ENCODE measurements at regions not wholly inside any gene's neighbourhood (a gene's known extent, or its start where the extent isn't known, plus 50 kb on each side); places are given as distances from the start of the nearest gene placed in this dataset.

DNA sequence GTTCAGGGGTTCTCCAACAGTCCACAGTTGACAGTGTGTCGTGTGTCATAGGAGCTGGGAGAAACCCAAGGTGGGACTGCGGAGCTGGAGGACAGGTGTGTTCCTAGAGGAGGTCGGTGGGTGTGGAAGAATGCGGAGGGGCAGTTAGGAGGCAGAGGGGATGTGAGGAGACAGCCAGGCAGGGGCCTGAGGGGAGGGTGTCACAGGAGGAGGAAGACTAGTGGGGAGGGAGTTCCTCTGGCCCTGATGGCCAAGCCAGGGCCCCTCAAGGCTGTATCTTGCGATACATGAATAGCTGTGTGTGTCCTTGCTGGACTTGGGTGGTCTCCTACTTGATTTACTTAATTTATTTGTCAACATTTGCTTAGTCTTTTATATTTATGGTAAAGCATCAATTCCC lies 519.6 kb upstream of the HS6ST1 start:
- no peaks in the 10 kb centered on the region for H3K79me2 ChIP-seq (ENCODE audit: control insufficient read depth, insufficient read depth, low read length)
- TF ChIP-seq, protein P1, sequence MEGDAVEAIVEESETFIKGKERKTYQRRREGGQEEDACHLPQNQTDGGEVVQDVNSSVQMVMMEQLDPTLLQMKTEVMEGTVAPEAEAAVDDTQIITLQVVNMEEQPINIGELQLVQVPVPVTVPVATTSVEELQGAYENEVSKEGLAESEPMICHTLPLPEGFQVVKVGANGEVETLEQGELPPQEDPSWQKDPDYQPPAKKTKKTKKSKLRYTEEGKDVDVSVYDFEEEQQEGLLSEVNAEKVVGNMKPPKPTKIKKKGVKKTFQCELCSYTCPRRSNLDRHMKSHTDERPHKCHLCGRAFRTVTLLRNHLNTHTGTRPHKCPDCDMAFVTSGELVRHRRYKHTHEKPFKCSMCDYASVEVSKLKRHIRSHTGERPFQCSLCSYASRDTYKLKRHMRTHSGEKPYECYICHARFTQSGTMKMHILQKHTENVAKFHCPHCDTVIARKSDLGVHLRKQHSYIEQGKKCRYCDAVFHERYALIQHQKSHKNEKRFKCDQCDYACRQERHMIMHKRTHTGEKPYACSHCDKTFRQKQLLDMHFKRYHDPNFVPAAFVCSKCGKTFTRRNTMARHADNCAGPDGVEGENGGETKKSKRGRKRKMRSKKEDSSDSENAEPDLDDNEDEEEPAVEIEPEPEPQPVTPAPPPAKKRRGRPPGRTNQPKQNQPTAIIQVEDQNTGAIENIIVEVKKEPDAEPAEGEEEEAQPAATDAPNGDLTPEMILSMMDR (IDR thresholded peaks at IDR 0.05 in 2 of 3, conservative IDR thresholded peaks at IDR 0.05 in 1 of 3; ENCODE audit: insufficient read depth in 2 of 3, low read depth in 1 of 3, low read length in 3 of 3), result no peak
- TF ChIP-seq POLR2G (IDR thresholded peaks at IDR 0.05; ENCODE audit: low read depth, low read length), result no peak
- no peak for TF ChIP-seq ZNF764 (CRISPR knock-in tag; IDR thresholded peaks at IDR 0.05; ENCODE audit: low read depth)
- TF ChIP-seq, protein P2, sequence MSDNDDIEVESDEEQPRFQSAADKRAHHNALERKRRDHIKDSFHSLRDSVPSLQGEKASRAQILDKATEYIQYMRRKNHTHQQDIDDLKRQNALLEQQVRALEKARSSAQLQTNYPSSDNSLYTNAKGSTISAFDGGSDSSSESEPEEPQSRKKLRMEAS (CRISPR knock-in tag; IDR thresholded peaks at IDR 0.05), result no peak
- no peak for TF ChIP-seq RBM22 (IDR thresholded peaks at IDR 0.05; ENCODE audit: low read depth, low read length, poor library complexity, severe bottlenecking)
- no peak for TF ChIP-seq ZNF134 (CRISPR knock-in tag; conservative IDR thresholded peaks at IDR 0.05)
- TF ChIP-seq, protein P3, sequence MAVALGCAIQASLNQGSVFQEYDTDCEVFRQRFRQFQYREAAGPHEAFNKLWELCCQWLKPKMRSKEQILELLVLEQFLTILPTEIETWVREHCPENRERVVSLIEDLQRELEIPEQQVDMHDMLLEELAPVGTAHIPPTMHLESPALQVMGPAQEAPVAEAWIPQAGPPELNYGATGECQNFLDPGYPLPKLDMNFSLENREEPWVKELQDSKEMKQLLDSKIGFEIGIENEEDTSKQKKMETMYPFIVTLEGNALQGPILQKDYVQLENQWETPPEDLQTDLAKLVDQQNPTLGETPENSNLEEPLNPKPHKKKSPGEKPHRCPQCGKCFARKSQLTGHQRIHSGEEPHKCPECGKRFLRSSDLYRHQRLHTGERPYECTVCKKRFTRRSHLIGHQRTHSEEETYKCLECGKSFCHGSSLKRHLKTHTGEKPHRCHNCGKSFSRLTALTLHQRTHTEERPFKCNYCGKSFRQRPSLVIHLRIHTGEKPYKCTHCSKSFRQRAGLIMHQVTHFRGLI (CRISPR knock-in tag; IDR thresholded peaks at IDR 0.05), result no peak
- TF ChIP-seq CXXC5 (CRISPR knock-in tag; IDR thresholded peaks at IDR 0.05), result no peak
- no peak for TF ChIP-seq KLF13 (tag; IDR thresholded peaks at IDR 0.05; ENCODE audit: borderline replicate concordance, low read depth)
- no peak for TF ChIP-seq SRSF9 (IDR thresholded peaks at IDR 0.05; ENCODE audit: borderline replicate concordance, low read depth, low read length)
- no peak for TF ChIP-seq SIRT6 (IDR thresholded peaks at IDR 0.05; ENCODE audit: low read depth, low read length)
- no peak for TF ChIP-seq BHLHE40 (IDR thresholded peaks at IDR 0.05; ENCODE audit: low read length)
- no peak for TF ChIP-seq ATF7 (IDR thresholded peaks at IDR 0.05)
- TF ChIP-seq, protein P4, sequence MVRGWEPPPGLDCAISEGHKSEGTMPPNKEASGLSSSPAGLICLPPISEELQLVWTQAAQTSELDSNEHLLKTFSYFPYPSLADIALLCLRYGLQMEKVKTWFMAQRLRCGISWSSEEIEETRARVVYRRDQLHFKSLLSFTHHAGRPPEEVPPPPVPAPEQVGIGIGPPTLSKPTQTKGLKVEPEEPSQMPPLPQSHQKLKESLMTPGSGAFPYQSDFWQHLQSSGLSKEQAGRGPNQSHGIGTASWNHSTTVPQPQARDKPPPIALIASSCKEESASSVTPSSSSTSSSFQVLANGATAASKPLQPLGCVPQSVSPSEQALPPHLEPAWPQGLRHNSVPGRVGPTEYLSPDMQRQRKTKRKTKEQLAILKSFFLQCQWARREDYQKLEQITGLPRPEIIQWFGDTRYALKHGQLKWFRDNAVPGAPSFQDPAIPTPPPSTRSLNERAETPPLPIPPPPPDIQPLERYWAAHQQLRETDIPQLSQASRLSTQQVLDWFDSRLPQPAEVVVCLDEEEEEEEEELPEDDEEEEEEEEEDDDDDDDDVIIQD (CRISPR knock-in tag; IDR thresholded peaks at IDR 0.05), result no peak
- TF ChIP-seq ZNF644 (tag; IDR thresholded peaks at IDR 0.05; ENCODE audit: low read depth), result no peak
- TF ChIP-seq ELF4 (CRISPR knock-in tag; IDR thresholded peaks at IDR 0.05), result no peak
- TF ChIP-seq NR4A1 (CRISPR knock-in tag; IDR thresholded peaks at IDR 0.05), result no peak
- TF ChIP-seq NR4A1 (tag; IDR thresholded peaks at IDR 0.05), result no peak
- no peak for TF ChIP-seq ZNF586 (CRISPR knock-in tag; conservative IDR thresholded peaks at IDR 0.05)
- ChIA-PET POLR2A (no interaction called here), CTCF (ENCODE audit: low intra/inter-chr PET ratio) (no interaction called here)
- no peaks in the 10 kb centered on the region for H3K9me3 ChIP-seq (replicated peaks; ENCODE audit: control insufficient read depth, insufficient read depth, low read depth, low read length)
- DNase-seq (ENCODE audit: extremely low read depth in 1 of 4, low spot score in 3 of 4) (no peak), ATAC-seq (no peak), FAIRE-seq (no peak)
- 0% methylated on average over 5 of the region's 5 CpGs for WGBS (ENCODE audit: insufficient coverage, low coverage, missing lambda C conversion rate)
- H3K36me3 ChIP-seq (ENCODE audit: control insufficient read depth, insufficient read depth, low read length), result no peaks in the 10 kb centered on the region
- peaks cover 0 to 6% of the 10 kb centered on the region in 2 experiments; a peak in 2 of 5 replicates for H3K27me3 ChIP-seq (ENCODE audit: control insufficient read depth in 2 of 2, insufficient read depth in 2 of 2, low read length in 2 of 2)
- H2AFZ ChIP-seq (ENCODE audit: low read depth, low read length), result no peak overlapping the region
- no peak overlapping the region for H3K4me2 ChIP-seq (ENCODE audit: insufficient read depth, low read length)
- in situ Hi-C loops (cut with MboI) (no loop called here), intact Hi-C loops (cut with micrococcal nuclease) (no loop called here)
- H3K4me1 ChIP-seq (replicated peaks in 1 of 2; ENCODE audit: control insufficient read depth in 2 of 2, insufficient read depth in 2 of 2, low read length in 2 of 2), result no peaks in the 10 kb centered on the region
- H3K4me3 ChIP-seq, result no peak overlapping the region
- no peak overlapping the region for H3K27ac ChIP-seq (ENCODE audit: extremely low read depth, low read depth, low read length)
- no TSS peak for BruUV-seq (replicated peaks)
- no peak overlapping the region for H3K9ac ChIP-seq (ENCODE audit: insufficient read depth in 1 of 2, low read depth in 2 of 2, low read length in 2 of 2)
- no peaks in the 10 kb centered on the region for H3K9me1 ChIP-seq (ENCODE audit: control insufficient read depth, insufficient read depth, low read length)
- no peaks in the 10 kb centered on the region for H4K20me1 ChIP-seq (replicated peaks; ENCODE audit: control insufficient read depth, insufficient read depth, low read length)
